GM21619 (cell line): ENCODE measurements at regions not wholly inside any gene's neighbourhood (a gene's known extent, or its start where the extent isn't known, plus 50 kb on each side); places are given as distances from the start of the nearest gene placed in this dataset.

Experiments
- ATAC-seq: cut with Tn5 transposase; IDR thresholded peaks from one replicate; pipeline ENCODE4 v1.9.1; 2021; ENCODE audit not compliant: unreplicated experiment

DNA sequence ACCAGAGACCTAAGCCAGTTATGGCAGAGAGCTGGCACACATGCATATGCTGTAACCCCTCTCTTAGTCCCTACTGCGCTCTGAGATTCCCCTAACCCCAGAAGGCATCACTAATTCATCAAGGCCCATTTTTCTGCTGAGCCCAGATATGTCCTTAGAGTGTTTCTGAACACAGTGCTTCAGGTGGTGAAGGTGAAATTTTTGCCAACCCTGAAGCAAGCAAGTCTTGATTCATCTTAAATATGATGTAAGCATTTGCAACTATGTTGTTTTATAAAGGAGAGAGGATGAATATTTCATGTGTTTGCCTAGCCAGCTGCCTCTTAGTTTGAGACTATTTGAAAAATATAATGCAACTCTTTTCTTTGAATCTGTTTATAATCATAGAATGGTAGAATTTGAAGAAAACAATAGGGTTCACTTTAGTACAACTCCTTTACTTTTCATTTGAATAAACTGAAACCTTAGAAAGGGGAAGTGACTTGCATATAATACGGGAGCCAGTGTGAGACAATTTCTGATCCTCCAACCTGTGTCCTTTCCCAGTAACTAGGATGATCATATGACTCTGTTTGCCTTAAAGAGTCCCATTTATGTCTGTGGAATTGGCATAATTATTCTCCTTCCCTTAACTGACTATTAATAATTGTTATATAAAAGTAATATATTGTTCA is 194.3 kb upstream of the MTNR1B start:
- ATAC-seq = peak; percentile 66

DNA sequence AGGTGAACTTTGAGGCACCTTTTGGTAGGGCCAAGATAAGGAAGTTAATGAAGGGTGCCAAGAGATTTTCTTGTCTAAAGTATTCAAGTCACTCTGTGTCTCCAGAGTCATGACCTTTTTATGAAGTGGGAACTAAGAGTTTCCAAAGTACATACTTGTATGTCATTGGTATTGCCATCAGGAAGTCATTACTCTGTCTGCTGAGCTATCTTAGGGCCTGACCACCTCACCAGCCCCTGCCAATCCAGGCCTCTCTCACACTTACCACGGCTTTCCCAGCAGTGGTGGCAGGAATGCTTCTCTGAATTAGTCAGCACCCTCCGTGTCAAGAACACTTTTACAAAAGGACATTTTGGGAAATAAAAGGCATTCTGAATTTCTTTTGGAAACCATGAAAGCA is 192.8 kb upstream of the MTNR1B start:
- no peak for ATAC-seq

DNA sequence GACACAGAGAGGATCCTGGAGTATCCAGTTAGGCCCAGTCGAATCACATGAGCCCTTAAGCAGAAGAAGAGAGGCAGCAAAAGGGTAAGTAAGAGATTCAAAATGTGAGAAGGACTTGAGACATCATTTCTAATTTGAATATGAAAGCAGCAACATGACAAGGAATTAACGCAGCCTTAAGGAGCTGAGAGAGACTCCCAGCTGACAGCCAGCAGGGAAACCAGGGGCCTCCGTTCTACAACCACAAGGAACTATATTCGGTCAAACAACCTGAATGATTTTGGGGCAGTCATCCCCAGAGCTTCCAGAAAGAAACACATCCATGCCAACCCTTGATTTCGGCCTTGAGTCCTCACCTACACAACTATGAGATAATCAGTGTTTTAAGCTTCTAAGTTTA is 189.7 kb upstream of the MTNR1B start:
- ATAC-seq = no peak

DNA sequence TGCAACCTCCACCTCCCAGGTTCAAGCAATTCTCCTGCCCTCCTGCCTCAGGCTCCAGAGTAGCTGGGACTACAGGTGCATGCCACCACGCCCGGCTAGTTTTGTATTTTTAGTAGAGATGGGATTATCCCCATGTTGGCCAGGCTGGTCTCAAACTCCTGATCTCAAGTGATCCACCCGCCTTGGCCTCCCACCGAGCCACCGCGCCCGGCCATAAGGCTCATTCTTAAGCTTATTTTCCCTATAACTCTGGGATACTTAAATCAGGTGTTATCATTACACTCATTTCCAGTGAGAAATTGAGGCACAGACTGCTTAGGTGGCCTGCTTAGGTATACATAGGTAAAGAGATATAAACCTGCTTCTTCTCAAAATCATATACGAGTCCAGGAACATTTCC is 188.3 kb upstream of the MTNR1B start:
- ATAC-seq = no peak

DNA sequence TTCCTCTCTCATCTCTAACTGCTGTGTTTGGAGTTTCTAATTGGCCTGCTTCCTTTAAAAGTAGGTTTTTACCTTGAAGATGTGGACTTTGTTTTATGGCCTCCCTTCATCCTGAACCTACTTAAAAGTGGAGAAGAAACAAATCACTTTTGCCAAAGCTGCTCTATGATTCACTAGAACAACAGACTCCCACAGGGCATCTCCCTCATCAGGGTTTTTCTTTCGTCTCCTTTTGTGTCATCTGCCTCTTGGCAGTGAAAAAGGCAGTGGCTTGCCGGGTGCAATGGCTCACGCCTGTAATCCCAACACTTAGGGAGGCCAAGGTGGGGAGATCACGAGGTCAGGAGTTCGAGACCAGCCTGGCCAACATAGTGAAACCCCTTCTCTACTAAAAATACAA is 186.6 kb upstream of the MTNR1B start:
- no peak for ATAC-seq

DNA sequence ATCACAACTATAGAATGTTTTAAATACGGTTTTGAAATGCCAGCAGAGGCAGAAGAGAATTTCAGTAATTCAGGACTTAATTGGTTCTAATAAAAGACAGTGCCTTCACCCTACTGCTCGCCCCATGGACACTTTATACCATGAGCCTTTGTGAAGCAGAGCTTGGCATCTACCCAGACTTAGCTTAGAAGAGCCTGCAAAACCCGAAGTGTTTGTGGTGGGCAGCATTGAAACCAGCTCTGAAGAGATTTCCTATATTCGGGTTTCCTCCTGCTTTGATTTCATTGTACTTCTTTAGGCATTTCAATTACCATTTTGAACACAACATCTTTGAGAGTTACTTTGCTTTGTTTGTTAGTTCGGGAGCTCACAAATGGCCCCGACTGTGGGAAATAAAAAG is 185.1 kb upstream of the MTNR1B start:
- no peak for ATAC-seq

DNA sequence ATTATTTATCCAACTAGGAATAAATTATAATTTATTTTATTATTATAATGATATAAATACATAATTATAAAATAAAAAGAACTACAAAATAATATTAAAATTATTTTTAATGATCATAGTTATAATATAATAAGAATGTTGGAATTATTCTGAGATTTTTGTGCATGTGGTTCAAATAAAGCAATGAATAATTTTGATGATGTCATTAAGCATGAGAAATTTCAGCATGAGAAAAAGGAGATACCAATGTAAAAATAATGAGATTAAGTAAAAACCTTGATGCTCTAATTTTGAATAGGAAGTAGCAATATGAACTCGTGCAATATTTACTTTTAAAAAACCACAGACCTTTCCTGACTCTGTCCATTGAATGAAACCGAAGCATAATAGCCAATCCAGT is 181.8 kb upstream of the MTNR1B start:
- no peak for ATAC-seq

DNA sequence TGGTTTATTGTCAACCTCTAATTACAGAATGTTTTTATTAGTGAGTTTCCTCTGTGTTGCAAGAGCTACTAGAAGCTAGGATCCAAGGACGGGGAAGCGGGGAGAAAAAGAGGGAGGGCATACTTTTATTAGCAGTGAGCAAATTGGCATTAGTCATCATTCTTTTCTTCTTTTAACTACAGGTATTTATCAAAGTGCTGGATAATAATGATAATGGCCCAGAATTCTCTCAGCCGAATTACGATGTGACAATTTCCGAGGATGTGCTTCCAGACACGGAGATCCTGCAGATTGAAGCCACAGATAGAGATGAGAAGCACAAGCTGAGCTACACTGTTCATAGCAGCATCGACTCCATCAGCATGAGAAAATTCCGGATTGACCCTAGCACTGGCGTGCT is 179.7 kb upstream of the MTNR1B start:
- no peak for ATAC-seq

DNA sequence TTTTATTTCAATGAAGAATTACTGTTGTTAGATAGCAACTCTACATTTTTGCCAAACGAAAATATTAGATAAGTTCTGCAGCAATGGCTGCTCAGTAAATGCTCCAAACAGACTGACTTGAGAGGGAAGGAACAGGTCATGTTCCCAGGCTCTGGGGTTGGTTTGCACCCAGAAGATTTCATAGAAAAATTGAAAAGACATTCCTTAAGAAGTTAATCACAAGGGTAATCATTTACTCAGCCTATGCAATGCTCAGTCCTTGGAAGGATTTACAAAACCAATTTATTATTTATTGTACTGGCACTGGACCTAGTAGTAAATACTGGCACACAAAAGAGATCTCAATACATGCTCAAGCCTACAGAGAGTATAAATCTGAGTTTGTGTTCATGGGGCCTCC is 179.1 kb upstream of the MTNR1B start:
- ATAC-seq = no peak

DNA sequence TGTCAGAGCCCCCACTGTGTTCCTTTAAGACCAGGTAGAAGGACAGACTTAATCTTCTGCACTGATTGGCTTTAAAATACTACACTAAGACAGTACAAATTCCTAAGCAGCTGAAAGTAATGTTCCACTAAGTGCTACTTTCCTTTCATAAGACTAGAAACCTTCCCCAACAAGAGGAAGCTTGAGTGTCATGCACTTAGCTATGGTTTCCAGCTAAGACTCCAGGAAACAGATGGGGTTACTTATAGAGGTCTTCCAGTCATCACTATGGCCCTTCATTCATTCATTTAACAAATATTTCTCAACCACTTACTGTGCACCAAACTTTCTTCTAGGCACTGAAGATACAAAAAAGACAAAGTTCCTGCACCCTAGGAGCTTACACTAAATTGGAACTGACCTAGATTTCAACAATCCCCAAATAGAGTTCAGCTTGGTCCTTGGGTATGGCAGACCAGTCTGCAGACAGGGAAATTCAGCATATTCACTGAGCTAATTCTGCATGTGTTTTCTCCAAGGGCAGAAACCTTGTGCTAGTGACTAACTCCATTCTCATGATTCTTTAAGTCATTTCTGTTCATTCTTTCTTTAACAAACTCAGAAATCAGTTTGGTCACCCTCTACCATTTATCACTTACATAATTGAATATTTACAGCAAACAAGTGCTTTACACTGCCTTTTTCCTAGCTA is 178.4 kb upstream of the MTNR1B start:
- no peak for ATAC-seq

DNA sequence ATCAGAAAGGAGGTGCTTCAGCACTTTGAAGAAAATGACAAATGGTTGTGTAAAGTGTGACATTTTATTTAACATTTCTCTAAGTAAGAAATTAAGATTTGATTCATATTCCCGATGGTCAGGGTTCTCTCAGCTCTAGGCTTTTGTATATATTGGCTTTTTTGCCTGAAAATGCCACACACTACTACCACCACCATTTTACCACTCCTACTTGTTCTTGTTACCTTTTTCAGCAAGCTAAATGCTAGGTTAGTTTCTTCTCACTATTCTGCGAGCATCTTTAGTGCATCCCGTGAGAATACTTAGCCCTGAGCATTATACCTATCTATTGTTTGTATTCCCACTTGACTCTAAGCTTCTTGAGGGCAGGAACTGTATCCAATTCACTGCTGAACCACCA is 177.6 kb upstream of the MTNR1B start:
- ATAC-seq = no peak

DNA sequence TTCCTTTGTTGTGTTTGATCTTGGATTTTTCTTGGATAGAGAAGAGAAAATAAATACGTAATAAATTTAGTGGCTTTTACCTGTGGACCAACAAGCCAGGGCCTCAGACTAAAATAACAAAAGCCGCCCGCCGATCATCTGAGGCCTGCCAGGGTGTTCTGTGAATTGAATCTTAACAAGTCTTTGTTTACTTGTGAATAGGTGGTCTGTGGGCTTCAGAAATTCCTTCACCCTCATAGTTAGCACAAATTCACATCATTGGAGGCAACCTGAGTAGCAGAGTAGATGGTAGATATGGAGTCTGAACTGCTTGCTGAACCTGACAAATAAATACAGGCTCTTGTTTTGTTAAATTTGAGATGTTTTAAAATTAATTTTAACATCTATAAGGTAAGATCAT is 176.3 kb upstream of the MTNR1B start:
- ATAC-seq = no peak

DNA sequence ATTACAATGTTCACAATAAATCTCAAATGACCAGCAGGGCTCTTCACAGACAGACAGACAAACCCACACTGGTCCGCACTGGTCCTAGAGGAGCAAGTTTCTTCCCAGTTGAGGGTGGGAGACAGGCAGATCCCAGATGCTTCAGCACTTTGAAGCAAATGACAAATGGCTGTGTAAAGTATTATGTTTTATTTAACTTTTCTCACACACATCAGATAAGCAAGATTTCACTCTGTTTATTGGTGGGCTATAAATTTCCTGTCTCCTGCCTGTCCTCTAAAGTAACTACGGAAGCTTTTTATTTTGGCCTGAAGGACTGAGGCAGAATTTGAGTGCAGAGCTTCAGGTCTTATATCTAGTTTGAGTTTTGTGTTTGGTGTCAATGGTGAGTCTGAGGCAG is 174.7 kb upstream of the MTNR1B start:
- ATAC-seq = no peak

DNA sequence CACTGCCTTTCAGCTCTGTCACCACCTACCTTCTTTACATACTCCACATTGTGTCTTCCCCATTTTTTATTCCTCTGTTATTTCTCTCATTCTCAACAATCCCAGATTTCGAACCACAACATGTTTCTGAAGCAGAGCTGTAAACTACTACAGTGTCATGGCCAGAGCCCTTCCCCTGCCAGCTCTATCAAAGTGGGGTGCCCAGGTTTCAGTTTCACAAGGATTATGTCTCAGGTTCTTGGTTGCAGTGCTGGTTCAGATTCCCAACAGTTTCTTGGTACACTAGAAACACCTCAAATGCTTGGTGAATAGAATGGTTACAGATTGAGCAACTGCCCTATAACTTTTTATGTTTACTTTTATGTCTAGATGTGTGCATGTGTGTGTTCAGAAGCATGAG is 172.7 kb upstream of the MTNR1B start:
- ATAC-seq = no peak

DNA sequence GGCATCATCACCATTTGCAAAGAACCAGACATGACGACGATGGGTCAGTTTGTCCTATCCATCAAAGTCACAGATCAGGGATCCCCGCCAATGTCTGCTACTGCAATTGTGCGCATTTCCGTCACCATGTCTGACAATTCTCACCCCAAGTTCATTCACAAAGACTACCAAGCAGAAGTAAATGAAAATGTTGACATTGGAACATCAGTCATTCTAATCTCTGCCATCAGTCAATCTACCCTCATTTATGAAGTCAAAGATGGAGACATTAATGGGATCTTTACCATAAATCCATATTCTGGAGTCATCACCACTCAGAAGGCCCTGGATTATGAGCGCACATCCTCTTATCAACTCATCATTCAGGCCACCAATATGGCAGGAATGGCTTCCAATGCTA is 171.6 kb upstream of the MTNR1B start:
- no peak for ATAC-seq

DNA sequence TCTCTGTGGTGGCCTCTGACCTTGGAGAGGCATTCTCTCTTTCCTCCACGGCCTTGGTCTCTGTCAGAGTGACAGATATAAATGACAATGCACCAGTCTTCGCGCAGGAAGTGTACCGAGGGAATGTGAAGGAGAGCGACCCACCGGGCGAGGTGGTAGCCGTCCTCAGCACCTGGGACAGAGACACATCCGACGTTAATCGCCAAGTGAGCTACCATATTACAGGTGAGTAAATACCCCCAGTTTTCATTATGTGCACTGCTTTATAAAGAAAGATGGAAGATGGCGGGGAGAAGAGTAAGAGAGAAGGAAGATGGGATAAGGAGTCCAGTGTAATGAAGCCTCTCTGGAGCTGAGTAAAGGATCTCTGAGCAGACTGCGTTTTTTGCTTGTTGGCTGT is 167.8 kb upstream of the MTNR1B start:
- no peak for ATAC-seq

DNA sequence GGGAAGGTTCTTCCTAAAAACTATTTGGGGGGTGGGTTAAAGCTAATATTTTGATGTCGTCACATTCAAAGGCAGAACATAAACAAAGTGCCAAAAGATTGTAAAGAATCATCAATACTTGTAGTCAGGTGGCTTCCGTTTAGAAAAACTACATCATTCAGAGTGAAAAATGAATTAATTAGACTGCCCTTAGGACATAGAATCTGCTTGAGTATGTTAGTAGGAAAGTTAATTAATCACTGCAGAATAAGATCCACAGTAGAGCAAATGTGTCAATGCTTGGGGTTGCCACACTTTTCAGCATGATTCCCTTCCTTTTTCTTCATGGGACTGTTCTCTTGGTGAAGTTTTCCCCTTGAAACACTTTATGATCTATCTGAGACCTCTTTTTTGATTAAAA is 166.8 kb upstream of the MTNR1B start:
- ATAC-seq = no peak

DNA sequence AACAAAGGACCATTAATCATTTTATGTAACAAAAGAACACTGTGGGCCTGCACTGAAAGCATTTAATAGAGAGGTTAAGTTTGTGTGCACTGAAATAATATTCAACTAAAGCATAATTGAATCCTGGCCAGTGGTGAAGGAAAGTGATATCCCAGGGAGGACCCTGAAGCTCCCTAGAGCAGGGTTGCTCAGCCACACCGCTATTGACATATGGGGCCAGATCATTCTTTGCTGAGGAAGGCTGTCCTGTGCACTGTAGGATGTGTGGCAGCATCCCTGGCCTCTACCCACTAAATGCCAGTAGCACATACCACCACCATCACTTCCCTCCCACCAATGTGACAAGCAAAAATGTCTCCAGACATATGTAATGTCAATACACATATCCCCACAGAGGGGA is 166.1 kb upstream of the MTNR1B start:
- no peak for ATAC-seq

DNA sequence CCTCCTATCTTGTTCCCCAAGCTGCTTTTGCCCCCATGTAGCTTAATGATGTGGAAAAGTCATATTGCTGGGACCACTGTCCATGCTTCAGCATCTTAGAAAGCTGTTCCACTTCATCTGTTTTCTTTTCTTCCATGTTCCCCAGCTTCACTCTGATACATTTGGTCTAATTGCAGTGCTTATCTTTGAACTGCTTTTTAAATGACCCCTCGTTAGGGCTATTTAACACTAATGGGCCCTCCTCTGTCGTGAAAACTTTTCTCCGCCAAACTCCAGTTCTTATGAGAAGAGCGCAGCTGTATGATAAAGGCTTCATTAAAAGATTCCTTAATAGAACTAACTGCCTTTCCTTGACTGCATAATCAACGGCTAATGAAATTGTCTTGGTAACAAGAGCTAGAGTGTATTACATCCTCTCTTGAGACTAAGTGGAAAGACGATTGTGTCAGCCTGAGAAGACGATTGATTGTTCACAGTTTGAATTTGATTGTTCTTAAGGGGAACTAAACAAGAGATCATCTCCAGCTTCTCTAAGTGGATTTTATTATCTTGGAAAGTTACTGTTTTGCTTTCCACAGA is 165.0 kb upstream of the MTNR1B start:
- ATAC-seq = no peak

DNA sequence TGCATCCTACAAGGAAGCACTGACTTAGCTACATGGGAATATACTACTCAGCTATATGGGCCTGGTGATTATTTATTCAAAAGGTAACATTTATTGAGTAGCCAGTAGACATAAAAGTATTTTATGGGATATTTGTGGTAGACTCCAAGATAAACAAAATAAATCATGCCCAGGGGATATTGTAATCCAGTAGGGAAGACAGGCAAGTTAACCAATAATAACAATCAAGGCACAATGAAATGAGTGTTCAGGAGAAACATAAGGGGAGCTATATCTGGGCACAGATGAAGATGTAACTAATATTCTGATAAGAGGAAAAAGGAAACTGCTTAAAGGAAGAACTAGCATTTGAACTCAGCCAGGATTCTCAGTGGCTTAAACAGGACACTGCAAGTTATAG is 161.4 kb upstream of the MTNR1B start:
- ATAC-seq = no peak

DNA sequence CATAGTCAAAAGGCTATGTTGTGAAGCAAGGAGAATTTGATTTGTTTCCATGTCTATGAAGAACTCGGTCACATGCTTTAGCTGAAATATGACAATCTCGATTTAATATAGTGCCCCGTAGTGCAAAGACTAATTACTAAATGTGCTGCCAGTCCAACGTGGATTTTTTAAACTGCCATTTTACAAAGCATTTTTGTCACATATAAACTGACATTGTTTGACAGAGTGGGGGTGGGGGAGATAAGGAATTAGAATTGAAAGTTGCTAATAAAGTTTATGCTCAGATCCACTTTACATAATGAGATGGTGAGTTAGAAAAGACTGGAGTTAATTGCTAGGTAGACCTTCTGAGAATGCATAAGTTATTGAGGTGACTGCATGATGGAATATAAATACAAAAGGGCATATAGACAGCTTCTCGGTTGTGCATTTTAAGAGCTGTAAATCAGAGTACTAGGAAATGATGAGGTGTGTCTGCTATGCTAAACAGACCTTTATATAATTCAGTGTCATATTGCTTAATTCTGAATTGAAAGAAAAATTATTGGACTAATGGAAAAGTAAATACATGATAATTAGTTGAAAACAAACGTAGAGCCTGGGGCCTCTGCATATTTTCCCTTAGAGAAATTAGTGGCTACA is 158.9 kb upstream of the MTNR1B start:
- ATAC-seq = no peak

DNA sequence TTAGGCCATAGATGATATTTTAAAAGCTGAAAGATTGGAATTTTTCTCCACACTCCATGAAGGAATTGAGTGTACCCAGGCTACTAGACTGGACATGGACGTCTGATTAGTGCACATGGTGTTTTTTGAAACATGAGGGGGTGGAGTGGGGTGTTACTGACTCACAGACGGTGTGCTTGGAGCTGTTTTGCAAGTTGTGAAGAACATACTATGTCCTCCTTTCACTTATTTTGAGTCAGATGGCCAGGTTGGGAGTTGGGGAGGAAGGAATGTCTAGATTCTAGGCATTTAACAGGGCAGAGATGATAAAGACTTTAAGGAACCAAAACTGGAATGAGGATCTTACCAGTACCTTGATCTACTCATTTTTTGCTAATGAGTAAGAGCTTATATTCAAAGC is 158.1 kb upstream of the MTNR1B start:
- no peak for ATAC-seq
